ENCODE measurements at regions not wholly inside any gene's neighbourhood (a gene's known extent, or its start where the extent isn't known, plus 50 kb on each side); places are given as distances from the start of the nearest gene placed in this dataset.

- TF ChIP-seq POLR2A (IDR thresholded peaks at IDR 0.05) (no peak), CTCF (IDR thresholded peaks at IDR 0.05) (no peak)
- Histone ChIP-seq H3K4me3 (no peak overlapping the region), H3K4me1 (no peaks in the 10 kb centered on the region), H3K9me3 (no peaks in the 10 kb centered on the region), H3K27me3 (no peaks in the 10 kb centered on the region), H3K27ac (no peak overlapping the region), H3K36me3 (ENCODE audit: low read depth, missing control alignments) (peaks cover 2% of the 10 kb centered on the region)
- intact Hi-C loops (cut with DNase I; ENCODE audit: low total_unique reads): no loop called here
- 89 to 97% methylated on average over 3 of the region's 3 CpGs for WGBS, 2 donors
- DNase-seq: no peak
Observed at GRCh38 chr2:154532004-154532403, 166.5 kb upstream of the KCNJ3 start.

GRCh38 chr2:154532763-154533162, 165.7 kb upstream of the KCNJ3 start:
- H3K36me3 ChIP-seq (ENCODE audit: low read depth, missing control alignments): peaks cover 2% of the 10 kb centered on the region
- DNase-seq: no peak
- no peaks in the 10 kb centered on the region for H3K27me3 ChIP-seq
- intact Hi-C loops (cut with DNase I; ENCODE audit: low total_unique reads): no loop called here
- WGBS, 2 donors: 67 to 70% methylated on average over 2 of the region's 2 CpGs
- no peaks in the 10 kb centered on the region for H3K9me3 ChIP-seq
- TF ChIP-seq CTCF (IDR thresholded peaks at IDR 0.05) (no peak), POLR2A (IDR thresholded peaks at IDR 0.05) (no peak)
- no peak overlapping the region for H3K4me3 ChIP-seq
- H3K27ac ChIP-seq: no peak overlapping the region
- H3K4me1 ChIP-seq: no peaks in the 10 kb centered on the region

- no peak for TF ChIP-seq CTCF (IDR thresholded peaks at IDR 0.05)
- no peak for TF ChIP-seq POLR2A (IDR thresholded peaks at IDR 0.05)
- Histone ChIP-seq H3K27me3 (no peaks in the 10 kb centered on the region), H3K27ac (no peak overlapping the region), H3K9me3 (no peaks in the 10 kb centered on the region), H3K4me3 (no peak overlapping the region), H3K4me1 (no peaks in the 10 kb centered on the region), H3K36me3 (ENCODE audit: low read depth, missing control alignments) (peaks cover 2% of the 10 kb centered on the region)
- WGBS, 2 donors: 84 to 87% methylated on average over 7 of the region's 7 CpGs
- no peak for DNase-seq
- intact Hi-C loops (cut with DNase I; ENCODE audit: low total_unique reads): no loop called here
Observed at GRCh38 chr2:154533300-154533940, 165.1 kb upstream of the KCNJ3 start.

- Histone ChIP-seq H3K27me3 (no peaks in the 10 kb centered on the region), H3K9me3 (no peaks in the 10 kb centered on the region), H3K27ac (no peak overlapping the region), H3K4me1 (no peaks in the 10 kb centered on the region), H3K4me3 (no peak overlapping the region), H3K36me3 (ENCODE audit: low read depth, missing control alignments) (peaks cover 2% of the 10 kb centered on the region)
- DNase-seq: no peak
- intact Hi-C loops (cut with DNase I; ENCODE audit: low total_unique reads): no loop called here
- no peak for TF ChIP-seq CTCF (IDR thresholded peaks at IDR 0.05)
- TF ChIP-seq POLR2A (IDR thresholded peaks at IDR 0.05): no peak
Observed at GRCh38 chr2:154537024-154537423, 161.5 kb upstream of the KCNJ3 start.

- no peak for DNase-seq
- TF ChIP-seq CTCF (IDR thresholded peaks at IDR 0.05) (no peak), POLR2A (IDR thresholded peaks at IDR 0.05) (no peak)
- no peaks in the 10 kb centered on the region for H3K9me3 ChIP-seq
- H3K4me1 ChIP-seq: no peaks in the 10 kb centered on the region
- H3K4me3 ChIP-seq: no peak overlapping the region
- H3K27ac ChIP-seq: no peak overlapping the region
- intact Hi-C loops (cut with DNase I; ENCODE audit: low total_unique reads): no loop called here
- 92 to 94% methylated on average over 1 of the region's 1 CpG for WGBS, 2 donors
- peaks cover 2% of the 10 kb centered on the region for H3K36me3 ChIP-seq (ENCODE audit: low read depth, missing control alignments)
- no peaks in the 10 kb centered on the region for H3K27me3 ChIP-seq
Observed at GRCh38 chr2:154537843-154538450, 160.5 kb upstream of the KCNJ3 start.
